ENCODE measurements at regions not wholly inside any gene's neighbourhood (a gene's known extent, or its start where the extent isn't known, plus 50 kb on each side); places are given as distances from the start of the nearest gene placed in this dataset.

GRCh38 chr18:39801010-39801409 is 2154.0 kb upstream of the PIK3C3 start:
- H3K4me2 ChIP-seq (ENCODE audit: low read length), result no peak overlapping the region
- H3K36me3 ChIP-seq (ENCODE audit: insufficient read depth, low read length), result no peaks in the 10 kb centered on the region
- no peaks in the 10 kb centered on the region for H3K9me2 ChIP-seq (ENCODE audit: low read depth, low read length)
- H3K9ac ChIP-seq (ENCODE audit: low read length), result no peak overlapping the region
- no peaks in the 10 kb centered on the region for H3K4me1 ChIP-seq (ENCODE audit: insufficient read depth, low read length, severe bottlenecking)
- H3F3A ChIP-seq (ENCODE audit: insufficient read depth, low read length), result peaks cover 7% of the 10 kb centered on the region; the same call in 1 of the 2 replicates
- no peak overlapping the region for H2AFZ ChIP-seq (ENCODE audit: low read length)
- TF ChIP-seq CTCF (IDR thresholded peaks at IDR 0.05; ENCODE audit: low read length), result no peak
- no peak for TF ChIP-seq EZH2 (IDR thresholded peaks at IDR 0.05; ENCODE audit: borderline replicate concordance, low read length)
- H3K4me3 ChIP-seq (ENCODE audit: low read depth, low read length, poor library complexity, severe bottlenecking), result no peak overlapping the region
- peaks cover 11% of the 10 kb centered on the region; the same call in 1 of the 2 replicates for H3K9me3 ChIP-seq (ENCODE audit: low read length)
- H3K27ac ChIP-seq (ENCODE audit: low read depth, low read length, poor library complexity, severe bottlenecking), result no peak overlapping the region
- H3K79me2 ChIP-seq (ENCODE audit: insufficient read depth, low read length), result no peaks in the 10 kb centered on the region
- no peaks in the 10 kb centered on the region for H3K27me3 ChIP-seq (ENCODE audit: insufficient read depth, low read length)
- H4K20me1 ChIP-seq (ENCODE audit: insufficient read depth, low read length), result no peaks in the 10 kb centered on the region

GRCh38 chr18:39799006-39799405 is 2156.0 kb upstream of the PIK3C3 start:
- no peak overlapping the region for H3K27ac ChIP-seq (ENCODE audit: low read depth, low read length, poor library complexity, severe bottlenecking)
- no peak overlapping the region for H2AFZ ChIP-seq (ENCODE audit: low read length)
- peaks cover 11% of the 10 kb centered on the region; the same call in 1 of the 2 replicates for H3K9me3 ChIP-seq (ENCODE audit: low read length)
- no peaks in the 10 kb centered on the region for H4K20me1 ChIP-seq (ENCODE audit: insufficient read depth, low read length)
- no peak overlapping the region for H3K4me3 ChIP-seq (ENCODE audit: low read depth, low read length, poor library complexity, severe bottlenecking)
- no peaks in the 10 kb centered on the region for H3K79me2 ChIP-seq (ENCODE audit: insufficient read depth, low read length)
- no peaks in the 10 kb centered on the region for H3K4me1 ChIP-seq (ENCODE audit: insufficient read depth, low read length, severe bottlenecking)
- no peaks in the 10 kb centered on the region for H3K36me3 ChIP-seq (ENCODE audit: insufficient read depth, low read length)
- H3F3A ChIP-seq (ENCODE audit: insufficient read depth, low read length), result peaks cover 7% of the 10 kb centered on the region; the same call in 1 of the 2 replicates
- H3K9me2 ChIP-seq (ENCODE audit: low read depth, low read length), result no peaks in the 10 kb centered on the region
- no peak overlapping the region for H3K9ac ChIP-seq (ENCODE audit: low read length)
- no peak overlapping the region for H3K4me2 ChIP-seq (ENCODE audit: low read length)
- no peak for TF ChIP-seq CTCF (IDR thresholded peaks at IDR 0.05; ENCODE audit: low read length)
- TF ChIP-seq EZH2 (IDR thresholded peaks at IDR 0.05; ENCODE audit: borderline replicate concordance, low read length), result no peak
- no peaks in the 10 kb centered on the region for H3K27me3 ChIP-seq (ENCODE audit: insufficient read depth, low read length)

GRCh38 chr18:39796393-39796792 is 2158.6 kb upstream of the PIK3C3 start:
- H3K9me2 ChIP-seq (ENCODE audit: low read depth, low read length), result no peaks in the 10 kb centered on the region
- no peak overlapping the region for H3K4me3 ChIP-seq (ENCODE audit: low read depth, low read length, poor library complexity, severe bottlenecking)
- H3K4me2 ChIP-seq (ENCODE audit: low read length), result no peak overlapping the region

More at GRCh38 chr18:39796393-39796792, 2158.6 kb upstream of the PIK3C3 start:
- Histone ChIP-seq H3F3A (ENCODE audit: insufficient read depth, low read length) (no peaks in the 10 kb centered on the region), H2AFZ (ENCODE audit: low read length) (no peak overlapping the region), H3K36me3 (ENCODE audit: insufficient read depth, low read length) (no peaks in the 10 kb centered on the region), H3K27ac (ENCODE audit: low read depth, low read length, poor library complexity, severe bottlenecking) (no peak overlapping the region), H3K9me3 (ENCODE audit: low read length) (peaks cover under 1% of the 10 kb centered on the region; the same call in 1 of the 2 replicates), H3K27me3 (ENCODE audit: insufficient read depth, low read length) (no peaks in the 10 kb centered on the region), H3K79me2 (ENCODE audit: insufficient read depth, low read length) (no peaks in the 10 kb centered on the region), H3K9ac (ENCODE audit: low read length) (no peak overlapping the region), H4K20me1 (ENCODE audit: insufficient read depth, low read length) (no peaks in the 10 kb centered on the region), H3K4me1 (ENCODE audit: insufficient read depth, low read length, severe bottlenecking) (no peaks in the 10 kb centered on the region)
- TF ChIP-seq CTCF (IDR thresholded peaks at IDR 0.05; ENCODE audit: low read length) (no peak), EZH2 (IDR thresholded peaks at IDR 0.05; ENCODE audit: borderline replicate concordance, low read length) (no peak)
